KMS-11 (cell line): ENCODE measurements at regions not wholly inside any gene's neighbourhood (a gene's known extent, or its start where the extent isn't known, plus 50 kb on each side); places are given as distances from the start of the nearest gene placed in this dataset.

Experiments used
- H2AFZ ChIP-seq: fragments of 200-600 bp; sonication (generic); 2 replicates; pipeline ENCODE4 v1.6.1; 2016; ENCODE audit warnings: antibody characterized with exemption, mixed run types, low read depth
- H3K27ac ChIP-seq: fragments of 200-600 bp; sonication (generic); 2 replicates; pipeline ENCODE4 v1.6.1; 2016; ENCODE audit warnings: mild to moderate bottlenecking, mixed run types
- H3K27me3 ChIP-seq: fragments of 200-600 bp; sonication (generic); 2 replicates; pipeline ENCODE4 v1.6.1; 2017; ENCODE audit warnings: mild to moderate bottlenecking, low read depth, mixed run types, moderate library complexity; ENCODE audit not compliant: insufficient read depth
- H3K36me3 ChIP-seq: fragments of 200-600 bp; sonication (generic); 2 replicates; pipeline ENCODE4 v1.6.1; 2017; ENCODE audit warnings: mild to moderate bottlenecking, mixed run types; ENCODE audit not compliant: insufficient read depth
- H3K4me1 ChIP-seq: fragments of 200-600 bp; sonication (generic); 2 replicates; pipeline ENCODE4 v1.6.1; 2016; ENCODE audit warnings: mild to moderate bottlenecking, low read depth, mixed run types; ENCODE audit not compliant: poor library complexity, severe bottlenecking
- H3K4me2 ChIP-seq: fragments of 200-600 bp; sonication (generic); 2 replicates; pipeline ENCODE4 v1.7.0; 2016; ENCODE audit warnings: mild to moderate bottlenecking, mixed run types
- H3K4me3 ChIP-seq: fragments of 200-600 bp; sonication (generic); IDR thresholded peaks from 2 replicates; pipeline ENCODE4 v1.6.1; 2017; ENCODE audit warnings: low read depth, low read length, mixed read lengths; ENCODE audit not compliant: insufficient read depth
- H3K79me2 ChIP-seq: fragments of 200-600 bp; sonication (generic); 2 replicates; pipeline ENCODE4 v1.6.1; 2016; ENCODE audit warnings: low read depth, mixed run types; ENCODE audit not compliant: insufficient read depth
- H3K9ac ChIP-seq: fragments of 200-600 bp; sonication (generic); 2 replicates; pipeline ENCODE4 v1.6.1; 2016; ENCODE audit warnings: mild to moderate bottlenecking, mixed run types
- H4K20me1 ChIP-seq: fragments of 200-600 bp; sonication (generic); 2 replicates; pipeline ENCODE4 v1.6.1; 2016; ENCODE audit warnings: mild to moderate bottlenecking, mixed run types; ENCODE audit not compliant: insufficient read depth
- CTCF ChIP-seq: fragments of 200-600 bp; sonication (generic); conservative IDR thresholded peaks from 2 replicates; pipeline ENCODE4 v1.6.1; 2017; ENCODE audit warnings: low read depth, mild to moderate bottlenecking, antibody characterized with exemption, low read length, moderate library complexity, mixed read lengths

DNA sequence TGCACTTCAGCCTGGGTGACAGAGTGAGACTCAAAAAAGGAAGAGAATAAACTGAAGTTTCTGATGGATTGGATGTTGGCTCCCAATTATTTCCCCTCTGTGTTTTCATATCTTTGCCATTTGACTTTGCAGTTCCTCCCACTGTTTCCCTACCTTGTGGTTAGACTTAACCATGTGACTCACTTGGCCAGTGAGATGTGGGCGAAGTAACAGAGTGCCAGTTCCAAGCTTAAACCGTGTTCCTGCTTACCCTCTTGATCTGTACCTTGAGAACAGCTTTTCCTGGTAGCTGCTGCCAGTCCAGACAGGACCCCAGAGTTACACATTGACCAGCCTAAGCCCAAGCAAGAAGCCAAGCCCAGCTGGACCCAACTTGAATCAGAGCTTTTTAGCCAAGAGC, 323.4 kb downstream of the LTN1 start:
- TF ChIP-seq CTCF: no peak
- H3K27ac ChIP-seq: no peak overlapping the region
- no peaks in the 10 kb centered on the region for H3K36me3 ChIP-seq

GRCh38 chr21:28663754-28664153, 328.9 kb downstream of the LTN1 start:
- Histone ChIP-seq H3K36me3 (no peaks in the 10 kb centered on the region), H3K27ac (no peak overlapping the region), H3K4me2 (no peak overlapping the region), H3K4me3 (no peak overlapping the region), H3K4me1 (no peaks in the 10 kb centered on the region), H2AFZ (no peak overlapping the region), H3K9ac (no peak overlapping the region), H3K79me2 (no peaks in the 10 kb centered on the region), H3K27me3 (no peaks in the 10 kb centered on the region), H4K20me1 (no peaks in the 10 kb centered on the region)
- TF ChIP-seq CTCF: no peak

More for the DNA sequence above, 323.4 kb downstream of the LTN1 start:
- no peaks in the 10 kb centered on the region for H4K20me1 ChIP-seq
- H3K27me3 ChIP-seq: no peaks in the 10 kb centered on the region
- no peaks in the 10 kb centered on the region for H3K4me1 ChIP-seq
- H2AFZ ChIP-seq: no peak overlapping the region
- H3K9ac ChIP-seq: no peak overlapping the region
- no peak overlapping the region for H3K4me3 ChIP-seq
- H3K79me2 ChIP-seq: no peaks in the 10 kb centered on the region
- H3K4me2 ChIP-seq: no peak overlapping the region

DNA sequence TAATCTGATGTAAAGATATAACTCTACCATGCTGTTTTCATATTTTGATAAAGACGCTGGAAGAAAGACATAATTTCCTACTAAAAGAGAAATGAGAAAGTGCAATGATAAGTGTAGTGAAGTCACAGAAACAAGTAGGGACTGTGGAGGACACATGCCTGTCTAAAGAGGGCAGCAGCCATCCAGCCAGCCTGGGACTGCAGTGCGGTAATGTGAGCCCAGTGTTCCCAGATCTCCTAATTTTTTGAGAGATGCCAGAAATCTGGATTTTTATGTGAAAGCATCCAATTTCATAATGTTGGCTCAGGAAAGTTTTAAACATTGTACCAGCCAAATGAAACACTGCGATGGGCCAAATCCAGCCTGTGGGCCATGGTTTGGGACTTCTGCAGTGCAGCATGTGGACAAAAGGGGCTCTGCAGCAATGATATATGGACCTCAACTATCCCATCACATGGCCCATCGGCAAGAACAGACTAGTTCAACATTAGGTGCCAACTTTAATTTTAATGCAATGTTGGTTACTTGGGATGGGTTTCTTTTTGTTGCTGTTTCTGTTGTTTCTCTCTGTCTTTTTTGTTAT, 329.5 kb downstream of the LTN1 start:
- Histone ChIP-seq H4K20me1 (no peaks in the 10 kb centered on the region), H3K79me2 (no peaks in the 10 kb centered on the region), H3K27ac (no peak overlapping the region), H3K4me3 (no peak overlapping the region), H3K4me1 (no peaks in the 10 kb centered on the region), H3K4me2 (no peak overlapping the region), H3K9ac (no peak overlapping the region), H2AFZ (no peak overlapping the region), H3K27me3 (no peaks in the 10 kb centered on the region), H3K36me3 (no peaks in the 10 kb centered on the region)
- TF ChIP-seq CTCF: no peak

DNA sequence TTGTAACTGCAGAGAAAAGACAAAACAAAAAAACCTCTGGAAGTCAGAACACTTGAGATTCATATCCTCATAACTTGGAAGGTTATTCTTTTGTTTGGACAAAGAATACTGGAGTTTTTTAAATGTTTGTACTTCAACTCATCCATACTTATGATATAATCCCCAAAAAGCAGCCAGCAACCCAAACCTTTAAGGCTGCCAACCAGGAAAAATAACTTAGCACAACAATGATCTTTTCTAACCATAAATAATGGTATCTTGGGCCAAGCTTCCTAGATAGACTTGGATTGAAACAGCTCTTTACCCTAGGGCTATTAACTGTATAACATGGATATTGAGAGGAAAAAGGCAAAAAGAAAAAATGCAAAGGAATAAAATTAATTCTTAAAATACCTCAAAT, 335.1 kb downstream of the LTN1 start:
- H3K4me2 ChIP-seq: no peak overlapping the region
- H3K27ac ChIP-seq: no peak overlapping the region
- no peaks in the 10 kb centered on the region for H4K20me1 ChIP-seq
- no peak overlapping the region for H3K4me3 ChIP-seq
- no peaks in the 10 kb centered on the region for H3K79me2 ChIP-seq
- H3K27me3 ChIP-seq: no peaks in the 10 kb centered on the region
- no peaks in the 10 kb centered on the region for H3K36me3 ChIP-seq
- no peak overlapping the region for H3K9ac ChIP-seq
- TF ChIP-seq CTCF: no peak
- H2AFZ ChIP-seq: no peak overlapping the region
- no peaks in the 10 kb centered on the region for H3K4me1 ChIP-seq

- Histone ChIP-seq H3K27me3 (no peaks in the 10 kb centered on the region), H3K9ac (no peak overlapping the region), H3K4me2 (no peak overlapping the region), H3K79me2 (no peaks in the 10 kb centered on the region), H3K4me1 (no peaks in the 10 kb centered on the region), H3K36me3 (no peaks in the 10 kb centered on the region), H3K4me3 (no peak overlapping the region), H2AFZ (no peak overlapping the region), H4K20me1 (no peaks in the 10 kb centered on the region), H3K27ac (no peak overlapping the region)
- TF ChIP-seq CTCF: no peak
These were observed 337.2 kb downstream of the LTN1 start for GRCh38 chr21:28655471-28655870.
